Right cardiac atrium (tissue), 5 donors: ENCODE measurements at regions not wholly inside any gene's neighbourhood (a gene's known extent, or its start where the extent isn't known, plus 50 kb on each side); places are given as distances from the start of the nearest gene placed in this dataset.

Experiments used
- ATAC-seq, 2 donors: fragments of 200-7000 bp; cut with Tn5 transposase; one replicate each; pipeline versions ENCODE4 v1.8.0 to v1.9.1; 2020; ENCODE audit warnings: moderate library complexity in 2 of 2, mild to moderate bottlenecking in 1 of 2
- DNase-seq, 3 donors: peaks; one replicate each; pipeline ENCODE4 v3.0.0-alpha.2; 2020
- H3K27ac ChIP-seq: one replicate; pipeline ENCODE4 v1.5.1; 2013; ENCODE audit warnings: mild to moderate bottlenecking, low read length, control low read depth, moderate library complexity
- H3K27me3 ChIP-seq: one replicate; pipeline ENCODE4 v1.6.1; 2013; ENCODE audit not compliant: control insufficient read depth, insufficient read depth
- H3K4me1 ChIP-seq: one replicate; pipeline ENCODE4 v1.6.1; 2013; ENCODE audit warnings: low read length; ENCODE audit not compliant: control insufficient read depth, insufficient read depth
- H3K4me3 ChIP-seq: one replicate; pipeline ENCODE4 v1.5.1; 2013; ENCODE audit warnings: low read length, control low read depth
- H3K9me3 ChIP-seq: one replicate; pipeline ENCODE4 v1.6.1; 2013; ENCODE audit warnings: low read length; ENCODE audit not compliant: control insufficient read depth
- WGBS: extraction: QIAGEN DNeasy Blood & Tissue Kit; methylation state at CpG from one replicate; pipeline ENCODE4 v1.1.7; 2013; 5-methylcytosine and 5-hydroxymethylcytosine counted together
- intact Hi-C, 4 donors: fragments of 100-400 bp; cut with DNase I; formaldehyde crosslinking; loops; one replicate each; pipeline versions ENCODE4 v1.11.0 to v1.14.0; 2022 to 2023
- donor health status: healthy with polysubstance abuse.
- donor health status: DM: no; HTN: yes; CAD: no.
- donor health status: DM: no; HTN: no; CAD: no.
- donor health status: DM: no; HTN: yes; CAD: no; lungs with severe emphysema.
- donor health status: DM: yes; HTN: yes; CAD: no.

DNA sequence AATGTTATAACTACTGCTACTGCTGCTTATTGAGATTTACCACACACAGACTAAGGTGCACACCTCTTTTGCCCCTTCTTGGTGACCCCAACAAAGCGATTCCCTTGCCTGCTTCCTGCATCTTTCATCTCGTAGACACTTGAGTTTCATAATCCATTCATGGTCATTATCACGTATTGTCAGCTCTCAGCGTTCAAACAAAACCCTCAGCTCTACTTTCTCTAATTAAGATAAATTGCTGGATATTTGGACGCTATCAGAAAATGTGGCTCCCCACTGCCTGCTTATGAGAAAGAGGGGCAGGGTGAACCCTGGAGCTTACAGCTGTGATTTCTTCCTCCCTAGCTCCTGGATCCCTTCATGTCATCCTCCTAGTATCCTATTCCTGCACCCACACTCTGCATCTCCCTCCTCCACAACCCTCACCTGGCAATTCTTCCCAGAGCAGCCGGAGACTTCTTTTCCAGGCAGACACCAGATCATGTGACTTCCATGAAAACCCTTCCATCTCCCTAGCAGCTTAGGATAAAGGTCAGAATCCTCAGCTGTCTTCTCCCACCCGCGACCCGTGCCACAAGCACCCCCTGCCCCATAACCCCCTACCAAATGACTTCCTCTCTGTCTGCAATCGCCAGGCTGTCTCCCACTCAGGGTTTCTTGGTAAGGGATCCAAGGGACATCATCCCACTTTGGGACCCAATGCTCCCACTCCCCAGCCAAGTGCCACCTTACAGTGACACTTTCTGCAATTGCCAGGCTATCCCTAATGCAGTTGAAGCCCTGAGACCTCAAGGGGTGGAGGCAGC, 146.5 kb downstream of the NSG2 start:
- DNase-seq (no peak), ATAC-seq (no peak)
- no peaks in the 10 kb centered on the region for H3K27me3 ChIP-seq
- H3K27ac ChIP-seq = no peak overlapping the region
- H3K4me1 ChIP-seq = no peaks in the 10 kb centered on the region
- intact Hi-C loops = no loop called here
- no peaks in the 10 kb centered on the region for H3K9me3 ChIP-seq
- WGBS = 69% methylated on average over 10 of the region's 10 CpGs
- no peak overlapping the region for H3K4me3 ChIP-seq

DNA sequence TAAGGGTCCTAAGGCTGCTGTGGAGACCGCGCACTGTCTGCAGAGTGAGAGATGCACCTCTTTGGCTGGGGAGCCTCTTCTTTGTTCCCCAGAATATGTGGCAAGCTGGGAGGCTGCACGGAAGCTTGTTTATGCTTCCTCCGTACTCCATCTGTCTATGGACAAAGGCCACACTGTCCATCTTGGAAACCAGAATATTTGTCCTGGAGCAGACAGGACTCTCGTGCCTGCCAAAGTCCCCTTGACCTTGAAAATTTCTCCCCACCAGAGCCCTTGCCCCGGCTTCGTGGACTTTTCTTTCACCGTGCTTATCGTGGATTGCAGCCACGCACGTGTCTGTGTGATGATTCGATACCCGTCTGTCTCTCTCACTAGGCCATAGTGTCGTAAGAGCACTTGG, 147.4 kb downstream of the NSG2 start:
- 84% methylated on average over 14 of the region's 14 CpGs for WGBS
- H3K9me3 ChIP-seq = no peaks in the 10 kb centered on the region
- ATAC-seq = no peak

DNA sequence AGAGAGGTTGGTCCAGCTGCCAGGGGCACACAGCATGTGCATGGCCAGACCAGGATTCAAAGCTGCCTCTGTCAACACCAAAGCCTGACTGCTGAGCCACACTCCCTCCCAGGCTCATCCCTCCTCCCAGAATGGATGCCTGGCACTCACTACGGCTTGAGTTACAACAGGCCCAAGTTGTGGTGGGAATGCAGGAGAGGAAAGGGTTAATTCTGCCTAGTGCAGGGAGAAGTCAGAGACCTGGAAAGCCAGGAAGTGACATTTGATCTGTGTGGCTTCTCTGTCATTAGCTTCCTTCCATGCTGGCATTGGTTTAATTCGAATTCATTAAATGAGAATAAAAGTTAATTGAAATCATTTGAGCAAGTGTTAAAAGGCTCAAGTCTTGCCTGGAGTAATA, 150.0 kb downstream of the NSG2 start:
- ATAC-seq (no peak), DNase-seq (no peak)
- H3K27me3 ChIP-seq = no peaks in the 10 kb centered on the region
- 51% methylated on average over 2 of the region's 2 CpGs for WGBS
- H3K27ac ChIP-seq = no peak overlapping the region
- no peaks in the 10 kb centered on the region for H3K4me1 ChIP-seq
- H3K4me3 ChIP-seq = no peak overlapping the region
- intact Hi-C loops = no loop called here
- no peaks in the 10 kb centered on the region for H3K9me3 ChIP-seq

More for the DNA sequence above, 147.4 kb downstream of the NSG2 start:
- no peaks in the 10 kb centered on the region for H3K27me3 ChIP-seq
- H3K4me1 ChIP-seq = no peaks in the 10 kb centered on the region
- intact Hi-C loops = no loop called here
- H3K4me3 ChIP-seq = no peak overlapping the region
- no peak overlapping the region for H3K27ac ChIP-seq
- DNase-seq = no peak

DNA sequence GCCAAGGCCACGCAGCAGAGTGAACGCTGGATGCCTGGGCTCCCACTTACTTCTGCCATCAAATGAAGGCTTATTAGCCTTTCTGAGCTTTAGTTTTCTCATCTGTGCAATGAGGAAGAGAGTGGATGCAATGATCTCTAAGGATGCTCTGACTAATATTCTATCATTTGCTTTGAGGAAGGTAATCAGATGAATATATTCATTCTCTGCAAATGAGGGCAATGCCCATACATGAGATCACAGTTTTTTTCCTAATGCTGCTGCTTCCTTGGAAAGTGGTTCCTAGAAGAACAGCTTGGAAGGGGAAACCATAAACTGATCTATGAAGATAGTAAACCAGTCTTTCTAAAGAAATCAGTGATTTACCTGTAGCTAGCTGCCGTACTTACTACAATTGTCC, 152.4 kb downstream of the NSG2 start:
- intact Hi-C loops = no loop called here
- no peaks in the 10 kb centered on the region for H3K9me3 ChIP-seq
- no peaks in the 10 kb centered on the region for H3K4me1 ChIP-seq
- H3K27me3 ChIP-seq = no peaks in the 10 kb centered on the region
- no peak overlapping the region for H3K4me3 ChIP-seq
- ATAC-seq (no peak), DNase-seq (no peak)
- 94% methylated on average over 3 of the region's 3 CpGs for WGBS
- no peak overlapping the region for H3K27ac ChIP-seq

DNA sequence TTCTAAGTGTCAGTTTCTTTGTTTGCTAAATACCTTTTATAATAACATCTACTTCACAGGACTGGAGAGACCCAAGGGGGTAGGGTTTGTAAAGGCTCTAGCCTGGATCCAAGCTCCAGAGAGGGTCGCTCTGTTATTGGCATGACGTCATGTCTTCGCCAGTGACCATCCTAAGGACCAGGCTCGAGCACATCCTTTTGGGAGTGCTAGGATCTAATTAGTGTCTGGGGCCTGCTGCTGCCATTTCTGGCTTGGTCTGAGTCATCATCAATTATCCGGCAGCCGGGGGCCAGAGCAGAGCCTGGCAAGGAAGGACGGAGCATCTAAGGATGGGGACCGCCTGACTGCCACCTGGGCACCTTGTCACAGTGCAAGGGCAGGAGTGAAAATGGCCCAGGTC, 153.0 kb downstream of the NSG2 start:
- no peak for ATAC-seq
- no peak for DNase-seq
- intact Hi-C loops = no loop called here
- Histone ChIP-seq H3K27ac (no peak overlapping the region), H3K4me3 (no peak overlapping the region), H3K27me3 (no peaks in the 10 kb centered on the region), H3K9me3 (no peaks in the 10 kb centered on the region), H3K4me1 (no peaks in the 10 kb centered on the region)
- WGBS = 86% methylated on average over 8 of the region's 8 CpGs

DNA sequence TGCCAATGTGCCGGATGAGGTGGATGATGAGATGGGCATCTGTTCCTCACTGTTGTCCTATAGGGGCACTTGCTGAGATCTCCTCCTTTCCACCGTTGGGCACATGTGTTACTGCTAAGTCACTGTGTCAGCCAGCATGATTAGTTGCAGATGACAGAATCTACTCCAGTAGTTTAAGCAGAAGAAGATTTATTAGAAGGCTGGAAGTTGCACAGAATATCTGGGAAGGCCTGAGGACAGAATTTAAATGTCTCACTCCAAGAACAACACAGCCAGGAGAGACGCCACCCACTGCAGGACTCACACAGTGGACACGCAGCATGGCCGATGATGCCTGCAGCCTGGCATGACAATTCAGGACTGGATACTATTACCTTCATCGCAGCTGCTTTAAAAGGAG, 157.5 kb downstream of the NSG2 start:
- no peak overlapping the region for H3K4me3 ChIP-seq
- ATAC-seq (no peak), DNase-seq (no peak)
- no peaks in the 10 kb centered on the region for H3K4me1 ChIP-seq
- no peaks in the 10 kb centered on the region for H3K27me3 ChIP-seq
- no peak overlapping the region for H3K27ac ChIP-seq
- no peaks in the 10 kb centered on the region for H3K9me3 ChIP-seq
- intact Hi-C loops = no loop called here
- WGBS = 85% methylated on average over 6 of the region's 6 CpGs

DNA sequence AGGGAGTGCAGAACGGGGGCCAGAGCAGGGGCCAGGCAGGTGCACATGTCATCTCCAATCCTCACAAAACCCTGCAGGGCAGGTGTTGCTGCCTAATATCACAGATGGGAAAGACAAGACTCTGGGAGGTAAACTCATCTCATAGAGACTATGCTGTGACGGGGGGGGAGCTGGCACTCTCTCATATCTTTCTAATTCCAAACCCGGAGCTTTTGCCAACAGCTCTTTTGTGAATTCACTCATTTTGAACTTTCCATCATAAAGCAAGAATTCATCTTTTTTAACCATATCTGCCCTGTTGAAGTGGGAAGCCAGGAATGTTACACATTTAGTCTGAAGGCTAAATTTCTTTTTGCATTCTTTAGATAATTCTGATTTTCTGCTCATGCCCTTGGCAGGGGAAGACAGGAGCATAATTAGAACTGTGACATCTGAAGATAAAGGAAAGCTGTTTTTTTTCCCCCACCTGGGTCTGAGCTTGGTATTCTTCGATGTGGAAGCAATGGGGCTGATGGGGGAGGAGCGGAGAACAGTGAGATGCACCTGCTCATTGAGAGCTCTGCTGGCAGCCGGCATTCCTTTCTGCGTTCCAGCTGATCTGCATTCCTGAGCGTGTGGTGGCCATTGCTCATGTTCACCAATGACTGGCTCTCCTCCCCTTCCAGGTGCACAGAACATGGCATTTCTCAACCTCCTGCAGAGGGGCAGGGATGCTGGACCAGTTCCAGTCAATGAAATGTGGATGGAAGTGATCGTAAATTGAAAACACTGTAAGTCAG, 159.2 kb downstream of the NSG2 start:
- Histone ChIP-seq H3K9me3 (no peaks in the 10 kb centered on the region), H3K4me3 (no peak overlapping the region), H3K27ac (no peak overlapping the region), H3K27me3 (no peaks in the 10 kb centered on the region), H3K4me1 (no peaks in the 10 kb centered on the region)
- 40% methylated on average over 9 of the region's 9 CpGs for WGBS
- ATAC-seq (no peak), DNase-seq (no peak)
- intact Hi-C loops = no loop called here

DNA sequence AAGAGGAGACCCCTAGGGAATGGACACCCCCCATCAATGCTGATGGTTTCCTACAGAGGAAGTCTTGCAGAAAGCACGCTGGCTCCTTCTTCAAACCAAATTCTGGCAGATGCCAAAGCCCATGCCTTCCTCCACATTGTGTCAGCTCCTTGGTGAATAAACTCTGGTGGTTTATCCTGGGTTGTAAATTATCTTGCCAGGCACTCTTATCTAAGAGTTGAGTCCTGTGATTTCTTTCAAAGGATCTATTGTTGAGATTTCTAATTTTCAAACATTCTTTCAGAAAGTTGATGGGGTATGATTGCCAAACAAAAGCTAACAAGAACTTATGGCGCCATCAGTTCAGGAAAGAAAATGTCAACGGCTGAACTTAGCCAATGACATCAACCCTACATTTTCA, 160.4 kb downstream of the NSG2 start:
- no peaks in the 10 kb centered on the region for H3K27me3 ChIP-seq
- WGBS = 74% methylated on average over 3 of the region's 3 CpGs
- DNase-seq = no peak
- ATAC-seq = no peak
- intact Hi-C loops = no loop called here
- no peak overlapping the region for H3K4me3 ChIP-seq
- no peaks in the 10 kb centered on the region for H3K4me1 ChIP-seq
- no peaks in the 10 kb centered on the region for H3K9me3 ChIP-seq
- no peak overlapping the region for H3K27ac ChIP-seq

DNA sequence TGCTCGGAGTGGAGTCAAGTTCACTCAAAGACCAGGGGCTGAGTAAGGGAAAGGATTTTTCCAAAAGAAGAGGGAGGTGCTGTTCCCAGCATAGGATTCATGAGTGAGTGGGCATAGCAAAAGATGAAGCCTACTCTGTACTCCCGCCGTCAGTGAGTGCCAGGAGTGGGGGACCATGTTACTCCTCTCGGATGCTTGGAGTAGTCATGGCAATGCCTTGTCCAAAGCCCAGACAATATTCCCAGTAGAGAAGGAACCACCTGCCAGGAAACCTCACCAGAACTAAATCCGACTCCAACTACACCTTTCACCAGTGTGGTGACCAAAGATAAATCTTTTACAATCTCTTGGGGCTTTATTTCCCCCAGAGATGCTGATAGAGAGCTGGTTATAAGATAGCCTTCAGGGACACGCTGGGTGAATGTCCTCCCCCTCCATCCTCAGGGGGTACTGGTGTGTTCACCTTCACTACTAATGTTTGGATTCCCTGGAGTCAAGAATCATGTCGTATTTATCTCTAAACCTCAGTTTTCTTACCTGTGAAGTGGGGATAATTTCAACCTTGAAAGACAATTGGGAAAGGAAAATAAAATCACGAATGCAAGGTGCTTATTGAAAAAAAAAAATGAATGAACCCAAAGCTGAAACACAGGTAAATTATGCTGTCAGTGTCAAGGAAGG, 165.2 kb downstream of the NSG2 start:
- no peak overlapping the region for H3K4me3 ChIP-seq
- H3K27ac ChIP-seq = no peak overlapping the region
- ATAC-seq (no peak), DNase-seq (no peak)
- no peaks in the 10 kb centered on the region for H3K27me3 ChIP-seq
- H3K9me3 ChIP-seq = no peaks in the 10 kb centered on the region
- no peaks in the 10 kb centered on the region for H3K4me1 ChIP-seq
- 61% methylated on average over 8 of the region's 8 CpGs for WGBS
- intact Hi-C loops = no loop called here

DNA sequence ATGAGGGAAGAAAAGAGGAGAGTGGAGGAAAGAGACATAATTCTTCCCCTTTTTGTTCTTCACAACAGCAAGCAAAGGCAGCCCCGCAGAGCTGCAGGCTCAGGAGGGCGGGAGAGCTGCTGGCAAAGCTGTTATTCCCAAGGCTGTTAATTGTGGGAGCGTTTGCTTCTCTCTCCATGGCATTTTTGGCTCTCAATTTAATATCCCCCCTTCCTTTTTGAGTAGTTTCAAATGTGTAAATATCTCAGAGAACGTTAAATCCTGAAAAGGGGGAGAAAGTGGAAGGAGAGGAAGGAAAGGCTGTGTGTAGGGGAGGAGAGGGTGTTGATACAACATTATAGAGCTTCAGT, 165.7 kb downstream of the NSG2 start:
- ATAC-seq (no peak), DNase-seq (no peak)
- WGBS = 30% methylated on average over 4 of the region's 4 CpGs
- intact Hi-C loops = no loop called here
- Histone ChIP-seq H3K4me1 (no peaks in the 10 kb centered on the region), H3K9me3 (no peaks in the 10 kb centered on the region), H3K27ac (no peak overlapping the region), H3K4me3 (no peak overlapping the region), H3K27me3 (no peaks in the 10 kb centered on the region)

DNA sequence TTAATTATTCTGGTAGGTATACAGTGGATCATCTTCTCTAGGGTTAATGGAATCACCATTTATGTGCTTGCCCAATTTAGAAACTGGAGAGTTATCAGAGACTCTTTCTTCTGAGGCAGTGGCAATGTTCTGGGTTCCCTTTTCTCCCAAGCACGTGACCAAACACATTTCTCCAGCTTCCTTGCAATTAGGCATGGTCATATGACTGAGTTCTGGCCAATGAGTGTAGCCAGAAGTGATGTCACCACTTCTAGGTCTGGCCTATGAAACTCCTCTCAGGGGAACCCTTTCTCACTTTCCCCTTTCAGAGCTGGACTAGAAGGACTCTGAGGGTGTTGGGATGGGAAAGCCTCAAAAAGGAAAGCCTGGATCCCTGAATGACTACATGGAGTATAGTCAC, 172.0 kb downstream of the NSG2 start:
- intact Hi-C loops = no loop called here
- no peaks in the 10 kb centered on the region for H3K27me3 ChIP-seq
- 62% methylated on average over 1 of the region's 1 CpG for WGBS
- H3K9me3 ChIP-seq = no peaks in the 10 kb centered on the region
- H3K4me3 ChIP-seq = no peak overlapping the region
- H3K4me1 ChIP-seq = no peaks in the 10 kb centered on the region
- ATAC-seq = no peak
- H3K27ac ChIP-seq = no peak overlapping the region
- no peak for DNase-seq
